Glomerular visceral epithelial cell (primary cell): ENCODE measurements at regions not wholly inside any gene's neighbourhood (a gene's known extent, or its start where the extent isn't known, plus 50 kb on each side); places are given as distances from the start of the nearest gene placed in this dataset.

ENCODE experiments used
- DNase-seq: peaks from one replicate; pipeline ENCODE4 v3.0.0-alpha.2; 2016; ENCODE audit errors: extremely low spot score

- no peak for DNase-seq
Observed at GRCh38 chr4:160825644-160826338, 1338.0 kb downstream of the FSTL5 start.

- no peak for DNase-seq
Observed at GRCh38 chr4:160826339-160826679, 1337.5 kb downstream of the FSTL5 start.

- no peak for DNase-seq
Observed at GRCh38 chr4:160831165-160831922, 1332.5 kb downstream of the FSTL5 start.

DNA sequence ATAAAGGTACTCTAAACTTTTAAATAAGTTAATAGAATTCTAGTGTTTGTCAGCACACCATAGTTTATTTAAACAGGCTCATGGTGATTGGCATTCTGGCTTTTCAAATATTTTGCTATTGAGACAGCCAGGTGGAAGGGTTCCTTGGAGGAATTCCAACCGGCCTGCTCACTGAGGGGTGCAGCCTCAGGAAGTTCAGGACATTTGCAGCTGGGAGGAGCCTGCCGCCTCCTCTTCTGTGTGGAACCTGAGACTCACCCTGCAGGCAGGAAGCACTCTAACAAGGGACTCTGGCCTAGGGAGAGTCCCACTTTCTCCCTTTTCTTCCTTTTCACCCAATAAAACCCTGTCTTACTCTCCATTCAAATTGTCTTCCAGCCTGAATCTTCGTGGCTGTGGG is 1328.0 kb downstream of the FSTL5 start:
- peak; percentile 58 for DNase-seq

GRCh38 chr4:160836431-160836830 is 1327.4 kb downstream of the FSTL5 start:
- DNase-seq, result no peak

DNA sequence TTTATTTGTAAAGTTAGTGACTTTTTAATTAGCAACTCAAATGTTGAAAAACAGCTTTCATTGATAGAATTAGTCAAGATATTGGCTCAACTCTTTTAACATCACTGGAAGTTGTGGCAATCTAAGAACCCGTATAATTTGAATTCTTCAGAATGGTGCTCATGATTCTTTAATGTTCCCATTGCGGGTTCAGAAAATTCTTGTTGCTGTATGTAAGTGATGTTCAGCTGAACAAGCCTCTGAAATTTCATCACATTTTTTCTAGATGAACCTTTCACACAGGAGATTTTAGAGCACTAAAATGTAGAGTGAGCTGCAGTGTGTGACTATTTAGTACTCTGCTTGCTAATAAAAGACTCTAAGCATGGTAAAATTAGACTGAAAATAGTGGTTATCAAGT is 1317.7 kb downstream of the FSTL5 start:
- DNase-seq, result no peak

GRCh38 chr4:160847228-160847627 is 1316.6 kb downstream of the FSTL5 start:
- no peak for DNase-seq

- no peak for DNase-seq
Observed at GRCh38 chr4:160848489-160848888, 1315.3 kb downstream of the FSTL5 start.

GRCh38 chr4:160848901-160849760 is 1314.7 kb downstream of the FSTL5 start:
- DNase-seq, result no peak

DNA sequence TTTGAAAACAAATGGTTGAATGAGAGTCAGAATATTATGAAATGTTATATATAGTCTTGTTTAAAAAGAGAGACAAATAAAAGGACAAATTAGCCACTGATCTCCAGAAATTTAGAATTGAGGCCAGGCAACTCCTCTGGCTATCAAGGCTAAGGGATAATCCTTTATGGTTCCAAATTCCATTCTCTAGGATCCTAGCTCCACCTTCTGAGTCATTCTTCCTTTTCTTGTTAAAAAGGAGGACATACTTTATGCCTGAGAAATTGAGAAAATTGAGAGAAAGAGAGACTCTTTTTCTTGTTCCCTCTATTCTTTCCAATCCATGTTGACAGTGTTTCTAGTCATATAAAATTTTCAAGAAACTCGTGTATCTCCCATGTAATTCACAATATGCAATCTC is 1299.5 kb downstream of the FSTL5 start:
- DNase-seq, result no peak

- DNase-seq, result no peak
Observed at GRCh38 chr4:160869899-160870298, 1293.9 kb downstream of the FSTL5 start.

DNA sequence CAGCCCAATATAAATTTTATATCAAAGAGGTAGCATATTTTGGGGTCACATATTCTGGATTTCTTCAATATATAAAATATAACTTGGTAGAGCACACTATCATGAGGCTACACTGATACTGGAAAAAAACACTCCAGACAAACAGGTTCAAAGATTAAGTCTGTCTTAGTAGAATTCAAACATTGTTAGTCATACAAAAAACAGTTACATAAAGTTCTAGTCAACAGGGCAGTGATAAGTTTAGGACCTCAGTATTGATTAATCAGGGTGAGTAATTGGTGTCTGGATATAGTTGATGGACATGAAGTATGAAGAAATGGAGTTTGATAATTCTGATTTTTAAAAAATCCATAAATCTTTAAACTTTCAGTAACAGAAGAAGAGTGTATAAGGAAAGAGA is 1291.3 kb downstream of the FSTL5 start:
- no peak for DNase-seq

- DNase-seq, result no peak
Observed at GRCh38 chr4:160877087-160877790, 1286.6 kb downstream of the FSTL5 start.

DNA sequence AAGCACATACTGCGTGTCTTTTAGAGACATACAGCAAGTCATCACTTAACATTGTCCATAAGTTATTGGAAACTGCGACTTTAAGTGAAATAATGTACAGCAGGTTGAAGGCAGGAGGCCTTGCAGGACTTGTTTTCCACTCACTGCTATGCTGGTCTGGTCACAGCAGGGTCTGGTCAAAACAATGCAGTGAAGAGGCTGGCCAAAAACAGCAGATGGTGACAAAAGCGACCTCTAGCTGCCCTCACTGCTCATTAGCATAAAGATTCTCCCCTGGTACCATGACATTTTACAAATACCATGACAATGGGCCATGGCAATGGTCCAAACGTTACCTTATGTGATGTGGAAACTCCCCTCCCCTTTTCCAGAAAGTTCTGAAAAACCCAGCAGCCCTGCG is 1283.6 kb downstream of the FSTL5 start:
- no peak for DNase-seq

DNA sequence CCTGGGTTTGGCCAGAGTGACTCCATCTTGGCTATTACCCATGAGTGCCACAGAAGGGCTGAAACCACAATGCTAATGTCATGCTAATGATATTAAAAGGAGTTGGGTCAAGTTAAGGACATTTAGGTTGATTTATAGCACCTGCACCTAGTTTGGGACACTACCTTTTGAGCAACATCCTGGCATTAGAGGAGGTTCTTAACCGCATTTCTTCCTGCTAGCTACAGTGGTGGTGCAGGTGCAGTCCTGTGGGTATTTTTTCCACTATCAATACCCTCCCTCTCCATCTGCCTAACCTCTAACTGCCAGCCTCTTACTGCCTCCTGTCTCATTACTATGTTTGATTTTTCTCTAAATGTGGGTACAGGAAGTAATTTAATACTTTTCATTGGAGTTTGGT is 1276.1 kb downstream of the FSTL5 start:
- DNase-seq, result no peak

- no peak for DNase-seq
Observed at GRCh38 chr4:160894128-160894527, 1269.7 kb downstream of the FSTL5 start.

GRCh38 chr4:160894809-160895208 is 1269.0 kb downstream of the FSTL5 start:
- no peak for DNase-seq

DNA sequence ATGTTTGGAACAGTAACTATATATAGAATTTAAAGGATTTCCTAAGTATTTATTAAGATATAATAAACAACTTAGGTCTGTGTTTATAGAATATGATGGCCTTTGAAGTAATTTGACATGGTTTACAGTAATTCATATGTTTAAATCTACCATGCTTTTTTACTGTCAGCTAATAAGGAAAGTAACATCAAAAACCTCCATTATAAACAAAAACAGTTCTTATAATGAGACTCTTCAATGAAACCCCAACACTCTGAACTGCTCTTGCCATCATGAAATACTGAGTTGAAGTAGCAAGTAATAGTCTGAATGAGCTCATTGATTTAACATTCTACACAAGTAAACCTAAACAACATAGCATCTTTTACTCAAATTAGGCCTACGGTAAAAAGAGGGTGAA is 1236.5 kb downstream of the FSTL5 start:
- DNase-seq, result no peak

DNA sequence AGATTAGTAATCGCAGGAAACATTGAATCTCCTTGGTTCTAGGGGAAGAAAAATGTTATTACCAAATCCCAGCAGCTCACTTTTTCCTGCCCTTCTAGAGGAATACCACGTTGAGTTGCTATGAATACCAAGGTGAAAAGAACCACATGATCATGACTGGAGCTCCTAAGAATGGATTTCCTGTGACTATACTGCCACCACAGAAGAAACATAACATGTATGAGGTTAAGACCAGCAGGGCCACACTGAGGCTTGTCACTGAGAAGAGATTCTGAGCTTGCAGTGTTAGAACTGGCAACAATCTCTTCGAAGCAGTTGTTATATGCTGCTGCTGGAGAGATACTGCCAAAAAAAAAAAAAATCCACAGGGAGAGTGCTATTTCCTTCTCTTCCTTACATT is 1235.3 kb downstream of the FSTL5 start:
- no peak for DNase-seq

GRCh38 chr4:160947653-160948052 is 1216.1 kb downstream of the FSTL5 start:
- no peak for DNase-seq

GRCh38 chr4:160956875-160957274 is 1206.9 kb downstream of the FSTL5 start:
- DNase-seq, result no peak

DNA sequence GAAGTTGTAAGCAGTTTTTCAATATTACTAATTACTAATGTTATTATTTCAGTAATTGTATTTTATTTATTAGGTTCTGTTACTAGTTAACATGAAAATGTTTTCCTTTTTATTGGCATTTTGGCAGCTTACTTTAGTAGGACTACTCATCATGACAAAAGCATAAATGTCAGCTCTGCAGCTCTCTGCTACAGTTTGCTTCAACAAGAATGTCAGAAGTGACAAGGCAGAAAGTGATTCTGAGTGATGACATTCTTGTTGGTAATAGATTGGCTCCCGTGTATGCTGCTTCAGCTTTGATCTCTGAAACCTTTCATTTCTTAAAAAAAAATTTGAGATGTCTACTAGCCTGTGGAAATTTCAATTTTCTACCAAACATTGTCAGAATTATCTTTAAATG is 1193.9 kb downstream of the FSTL5 start:
- DNase-seq, result no peak
